ENCODE measurements at regions not wholly inside any gene's neighbourhood (a gene's known extent, or its start where the extent isn't known, plus 50 kb on each side); places are given as distances from the start of the nearest gene placed in this dataset.
"Not testable (repeated sequence)": the region's sequence is repeated elsewhere in the genome, so short reads cannot be mapped to it uniquely, and the experiment has no call there.

- H3K27ac ChIP-seq (ENCODE audit: low read depth in 1 of 2, low read length in 1 of 2); H3K4me3 ChIP-seq; H3K4me1 ChIP-seq (ENCODE audit: control insufficient read depth in 5 of 5, insufficient read depth in 5 of 5, low read length in 5 of 5); H3K36me3 ChIP-seq (ENCODE audit: control insufficient read depth in 4 of 4, insufficient read depth in 4 of 4, low read length in 4 of 4); H3K27me3 ChIP-seq (ENCODE audit: control insufficient read depth in 3 of 3, insufficient read depth in 3 of 3, low read length in 2 of 3); DNase-seq; H3K9me3 ChIP-seq (ENCODE audit: control insufficient read depth in 4 of 4, insufficient read depth in 3 of 4, low read length in 3 of 4); H3K9ac ChIP-seq (ENCODE audit: insufficient read depth in 1 of 2, low read length in 2 of 2); ATAC-seq (ENCODE audit: insufficient read depth, low FRiP score): not testable (repeated sequence)
- 83 to 90% methylated on average over 14 to 24 of the region's 43 CpGs for WGBS, 2 donors
Measured at GRCh38 chr21:9817841-9818441, 703.4 kb upstream of the TPTE start.

GRCh38 chr21:9819549-9820192 is 701.7 kb upstream of the TPTE start:
- not testable (repeated sequence) for H3K4me1 ChIP-seq (ENCODE audit: control insufficient read depth in 5 of 5, insufficient read depth in 5 of 5, low read length in 5 of 5); H3K4me3 ChIP-seq; H3K27me3 ChIP-seq (ENCODE audit: control insufficient read depth in 3 of 3, insufficient read depth in 3 of 3, low read length in 2 of 3); ATAC-seq (ENCODE audit: insufficient read depth, low FRiP score); H3K9ac ChIP-seq (ENCODE audit: insufficient read depth in 1 of 2, low read length in 2 of 2); H3K27ac ChIP-seq (ENCODE audit: low read depth in 1 of 2, low read length in 1 of 2); H3K36me3 ChIP-seq (ENCODE audit: control insufficient read depth in 4 of 4, insufficient read depth in 4 of 4, low read length in 4 of 4); DNase-seq
- peaks cover 0 to 11% (median under 1%) of the 10 kb centered on the region in 4 donors for H3K9me3 ChIP-seq (ENCODE audit: control insufficient read depth in 4 of 4, insufficient read depth in 3 of 4, low read length in 3 of 4)
- 79 to 85% methylated on average over 17 to 32 of the region's 37 CpGs for WGBS, 2 donors

GRCh38 chr21:9820579-9820978 is 700.8 kb upstream of the TPTE start:
- H3K4me1 ChIP-seq (ENCODE audit: control insufficient read depth in 5 of 5, insufficient read depth in 5 of 5, low read length in 5 of 5); H3K9ac ChIP-seq (ENCODE audit: insufficient read depth in 1 of 2, low read length in 2 of 2); DNase-seq; H3K4me3 ChIP-seq; H3K36me3 ChIP-seq (ENCODE audit: control insufficient read depth in 4 of 4, insufficient read depth in 4 of 4, low read length in 4 of 4); ATAC-seq (ENCODE audit: insufficient read depth, low FRiP score); H3K27me3 ChIP-seq (ENCODE audit: control insufficient read depth in 3 of 3, insufficient read depth in 3 of 3, low read length in 2 of 3); H3K27ac ChIP-seq (ENCODE audit: low read depth in 1 of 2, low read length in 1 of 2): not testable (repeated sequence)
- peaks cover 0 to 12% (median under 1%) of the 10 kb centered on the region in 4 donors for H3K9me3 ChIP-seq (ENCODE audit: control insufficient read depth in 4 of 4, insufficient read depth in 3 of 4, low read length in 3 of 4)
- WGBS, 2 donors, result 90 to 93% methylated on average over 19 to 20 of the region's 20 CpGs

GRCh38 chr21:9821472-9821871 is 699.9 kb upstream of the TPTE start:
- H3K4me1 ChIP-seq (ENCODE audit: control insufficient read depth in 5 of 5, insufficient read depth in 5 of 5, low read length in 5 of 5); H3K27ac ChIP-seq (ENCODE audit: low read depth in 1 of 2, low read length in 1 of 2); ATAC-seq (ENCODE audit: insufficient read depth, low FRiP score); H3K4me3 ChIP-seq; H3K36me3 ChIP-seq (ENCODE audit: control insufficient read depth in 4 of 4, insufficient read depth in 4 of 4, low read length in 4 of 4); H3K9ac ChIP-seq (ENCODE audit: insufficient read depth in 1 of 2, low read length in 2 of 2); DNase-seq; H3K27me3 ChIP-seq (ENCODE audit: control insufficient read depth in 3 of 3, insufficient read depth in 3 of 3, low read length in 2 of 3): not testable (repeated sequence)
- peaks cover 0 to 12% (median under 1%) of the 10 kb centered on the region in 4 donors for H3K9me3 ChIP-seq (ENCODE audit: control insufficient read depth in 4 of 4, insufficient read depth in 3 of 4, low read length in 3 of 4)
- 82 to 83% methylated on average over 17 of the region's 20 CpGs for WGBS, 2 donors

GRCh38 chr21:9822093-9822820 is 699.1 kb upstream of the TPTE start:
- not testable (repeated sequence) for ATAC-seq (ENCODE audit: insufficient read depth, low FRiP score)

GRCh38 chr21:9823197-9824157 is 697.9 kb upstream of the TPTE start:
- peaks cover 0 to 11% (median under 1%) of the 10 kb centered on the region in 4 donors for H3K9me3 ChIP-seq (ENCODE audit: control insufficient read depth in 4 of 4, insufficient read depth in 3 of 4, low read length in 3 of 4)
- not testable (repeated sequence) for H3K27ac ChIP-seq (ENCODE audit: low read depth in 1 of 2, low read length in 1 of 2); H3K4me3 ChIP-seq; H3K27me3 ChIP-seq (ENCODE audit: control insufficient read depth in 3 of 3, insufficient read depth in 3 of 3, low read length in 2 of 3); DNase-seq; H3K36me3 ChIP-seq (ENCODE audit: control insufficient read depth in 4 of 4, insufficient read depth in 4 of 4, low read length in 4 of 4); ATAC-seq (ENCODE audit: insufficient read depth, low FRiP score); H3K4me1 ChIP-seq (ENCODE audit: control insufficient read depth in 5 of 5, insufficient read depth in 5 of 5, low read length in 5 of 5); H3K9ac ChIP-seq (ENCODE audit: insufficient read depth in 1 of 2, low read length in 2 of 2)
- 83 to 86% methylated on average over 44 to 55 of the region's 65 CpGs for WGBS, 2 donors

More at GRCh38 chr21:9822093-9822820, 699.1 kb upstream of the TPTE start:
- not testable (repeated sequence) for H3K4me1 ChIP-seq (ENCODE audit: control insufficient read depth in 5 of 5, insufficient read depth in 5 of 5, low read length in 5 of 5); H3K36me3 ChIP-seq (ENCODE audit: control insufficient read depth in 4 of 4, insufficient read depth in 4 of 4, low read length in 4 of 4); H3K9ac ChIP-seq (ENCODE audit: insufficient read depth in 1 of 2, low read length in 2 of 2); H3K27me3 ChIP-seq (ENCODE audit: control insufficient read depth in 3 of 3, insufficient read depth in 3 of 3, low read length in 2 of 3); H3K4me3 ChIP-seq; H3K27ac ChIP-seq (ENCODE audit: low read depth in 1 of 2, low read length in 1 of 2); DNase-seq
- 84 to 85% methylated on average over 28 to 49 of the region's 49 CpGs for WGBS, 2 donors
- H3K9me3 ChIP-seq (ENCODE audit: control insufficient read depth in 4 of 4, insufficient read depth in 3 of 4, low read length in 3 of 4), result peaks cover 0 to 12% (median under 1%) of the 10 kb centered on the region in 4 donors

- H3K27ac ChIP-seq (ENCODE audit: low read depth in 1 of 2, low read length in 1 of 2); H3K9me3 ChIP-seq (ENCODE audit: control insufficient read depth in 4 of 4, insufficient read depth in 3 of 4, low read length in 3 of 4); H3K4me3 ChIP-seq; ATAC-seq (ENCODE audit: insufficient read depth, low FRiP score); H3K27me3 ChIP-seq (ENCODE audit: control insufficient read depth in 3 of 3, insufficient read depth in 3 of 3, low read length in 2 of 3); H3K36me3 ChIP-seq (ENCODE audit: control insufficient read depth in 4 of 4, insufficient read depth in 4 of 4, low read length in 4 of 4); H3K9ac ChIP-seq (ENCODE audit: insufficient read depth in 1 of 2, low read length in 2 of 2); DNase-seq; H3K4me1 ChIP-seq (ENCODE audit: control insufficient read depth in 5 of 5, insufficient read depth in 5 of 5, low read length in 5 of 5): not testable (repeated sequence)
- WGBS, 2 donors, result 72 to 84% methylated on average over 3 to 19 of the region's 32 CpGs
Measured at GRCh38 chr21:9830801-9831200, 690.6 kb upstream of the TPTE start.
